Sigmoid colon (tissue), 4 donors: ENCODE measurements at regions not wholly inside any gene's neighbourhood (a gene's known extent, or its start where the extent isn't known, plus 50 kb on each side); places are given as distances from the start of the nearest gene placed in this dataset.

ENCODE experiments used
- CTCF ChIP-seq, 4 experiments: fragments of 450-650 bp in 3 of 4; fragments of 200-600 bp in 1 of 4; IDR thresholded peaks; one replicate each; pipeline ENCODE4 v1.5.1; 2016 to 2019; ENCODE audit warnings: antibody characterized with exemption in 4 of 4, mild to moderate bottlenecking in 3 of 4, moderate library complexity in 2 of 4
- POLR2A ChIP-seq, 2 donors: fragments of 450-650 bp; IDR thresholded peaks; one replicate each; pipeline ENCODE4 v1.6.1; 2016; ENCODE audit warnings: antibody characterized with exemption in 2 of 2, mild to moderate bottlenecking in 2 of 2, moderate library complexity in 2 of 2
- POLR2AphosphoS5 ChIP-seq, 4 donors: sonication (generic); formaldehyde crosslinking; IDR thresholded peaks; one replicate each; pipeline ENCODE4 v1.6.1; 2017; ENCODE audit warnings: antibody characterized with exemption in 4 of 4

- TF ChIP-seq CTCF (IDR thresholded peaks at IDR 0.05) (no peak), POLR2A (IDR thresholded peaks at IDR 0.05) (no peak), POLR2AphosphoS5 (IDR thresholded peaks at IDR 0.05) (no peak)
Observed at GRCh38 chr17:72056727-72057290, 64.0 kb upstream of the SOX9 start.
